ENCODE measurements at regions not wholly inside any gene's neighbourhood (a gene's known extent, or its start where the extent isn't known, plus 50 kb on each side); places are given as distances from the start of the nearest gene placed in this dataset.

- CTCF ChIA-PET, result no interaction called here
These were observed 106.5 kb upstream of the SATB1 start for GRCh38 chr3:18531662-18532061.

More at GRCh38 chr3:18531662-18532061, 106.5 kb upstream of the SATB1 start:
- no CpG with 5 or more reads among the region's 1 CpG for WGBS, 2 experiments (ENCODE audit: extremely low coverage in 2 of 2, insufficient read length in 1 of 2)
- BruUV-seq (replicated peaks), result no TSS peak
- H4K5ac ChIP-seq (ENCODE audit: low read depth, low read length), result no peak overlapping the region
- H3K79me1 ChIP-seq (ENCODE audit: low read depth in 1 of 2, low read length in 2 of 2), result no peaks in the 10 kb centered on the region
- intact Hi-C loops (cut with micrococcal nuclease) (no loop called here), dilution Hi-C loops (cut with HindIII; ENCODE audit: low sequenced_read_pairs, unreplicated experiment) (no loop called here), in situ Hi-C loops (cut with MboI; ENCODE audit: low sequenced_read_pairs) (no loop called here)
- H2BK20ac ChIP-seq (ENCODE audit: low read depth, low read length), result no peak overlapping the region
- H3K9me3 ChIP-seq (ENCODE audit: control insufficient read depth, insufficient read depth, low read length), result peaks cover 3% of the 10 kb centered on the region
- H2AK5ac ChIP-seq (ENCODE audit: low read depth, low read length), result no peak overlapping the region
- no peaks in the 10 kb centered on the region for H3K9me1 ChIP-seq (ENCODE audit: insufficient read depth, low read length)
- DNase-seq, result no peak
- no peak overlapping the region for H3K4ac ChIP-seq (ENCODE audit: low read depth, low read length)
- no peak overlapping the region for H3K18ac ChIP-seq (ENCODE audit: low read depth, low read length)
- no peaks in the 10 kb centered on the region for H3K27me3 ChIP-seq (ENCODE audit: control insufficient read depth, insufficient read depth, low read length)
- H3K9ac ChIP-seq (ENCODE audit: low read depth, low read length), result no peak overlapping the region
- H2AK9ac ChIP-seq (replicated peaks; ENCODE audit: low read depth, low read length, poor library complexity), result no peak overlapping the region
- no peak overlapping the region for H4K91ac ChIP-seq (ENCODE audit: insufficient read depth, low read depth, low read length)
- H4K8ac ChIP-seq (ENCODE audit: low read depth in 2 of 2, low read length in 2 of 2), result no peak overlapping the region
- H2AFZ ChIP-seq (replicated peaks; ENCODE audit: low read length, poor library complexity), result no peak overlapping the region
- ATAC-seq (ENCODE audit: low read depth), result no peak
- no peak overlapping the region for H2BK120ac ChIP-seq (ENCODE audit: low read depth, low read length)
- no peak overlapping the region for H3K23ac ChIP-seq (ENCODE audit: low read depth, low read length)
- H3K14ac ChIP-seq (replicated peaks; ENCODE audit: low read depth, low read length), result no peak overlapping the region
- POLR2A ChIA-PET (ENCODE audit: unreplicated experiment), result no interaction called here
- H3K56ac ChIP-seq (ENCODE audit: extremely low read depth, insufficient read depth, low read length), result no peak overlapping the region
- no peak overlapping the region for H3K27ac ChIP-seq (ENCODE audit: insufficient read depth, low read length)
- TF ChIP-seq MAZ (IDR thresholded peaks at IDR 0.05; ENCODE audit: borderline replicate concordance, low read depth, low read length), result no peak
- H3K4me3 ChIP-seq (ENCODE audit: insufficient read depth, low read depth, low read length), result no peak overlapping the region
- no peaks in the 10 kb centered on the region for H3K36me3 ChIP-seq (ENCODE audit: control insufficient read depth, insufficient read depth, low read length)
- H2BK5ac ChIP-seq (ENCODE audit: low read depth, low read length, poor library complexity, severe bottlenecking), result no peak overlapping the region
- no peaks in the 10 kb centered on the region for H4K20me1 ChIP-seq (ENCODE audit: insufficient read depth, low read length)
- H3K4me1 ChIP-seq (ENCODE audit: control insufficient read depth, insufficient read depth, low read length), result no peaks in the 10 kb centered on the region
- no peak overlapping the region for H2BK15ac ChIP-seq (ENCODE audit: low read depth, low read length)
- H3K4me2 ChIP-seq (ENCODE audit: low read depth, low read length), result no peak overlapping the region
